ENCODE measurements at regions not wholly inside any gene's neighbourhood (a gene's known extent, or its start where the extent isn't known, plus 50 kb on each side); places are given as distances from the start of the nearest gene placed in this dataset.

DNA sequence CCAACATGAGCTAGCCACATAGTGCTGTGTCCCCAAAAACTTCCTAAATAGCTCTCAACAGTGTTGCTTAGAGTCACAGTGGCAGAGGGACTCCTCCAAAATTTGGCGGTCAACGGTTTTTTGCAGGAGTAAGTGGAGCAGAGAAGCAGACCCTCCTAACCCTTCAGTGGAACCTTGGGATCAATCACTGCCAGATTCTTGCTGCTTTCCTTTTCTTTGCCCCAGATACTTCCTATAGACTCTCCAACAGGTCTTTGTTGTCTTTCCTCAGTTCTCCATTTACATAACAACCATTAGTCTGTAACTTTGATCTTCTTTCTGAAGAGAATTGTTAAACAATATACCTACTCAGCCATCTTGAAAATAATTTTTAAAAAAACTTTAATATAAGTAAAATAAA, 556.1 kb downstream of the BRINP3 start:
- no peak for TF ChIP-seq CTCF (IDR thresholded peaks at IDR 0.05; ENCODE audit: low read depth, low read length)
- no peak for DNase-seq (ENCODE audit: extremely low read depth, low read depth)

- DNase-seq (ENCODE audit: extremely low read depth, low read depth), result no peak
- TF ChIP-seq CTCF (IDR thresholded peaks at IDR 0.05; ENCODE audit: low read depth, low read length), result no peak
Observed at GRCh38 chr1:189927641-189928040, 550.0 kb downstream of the BRINP3 start.

DNA sequence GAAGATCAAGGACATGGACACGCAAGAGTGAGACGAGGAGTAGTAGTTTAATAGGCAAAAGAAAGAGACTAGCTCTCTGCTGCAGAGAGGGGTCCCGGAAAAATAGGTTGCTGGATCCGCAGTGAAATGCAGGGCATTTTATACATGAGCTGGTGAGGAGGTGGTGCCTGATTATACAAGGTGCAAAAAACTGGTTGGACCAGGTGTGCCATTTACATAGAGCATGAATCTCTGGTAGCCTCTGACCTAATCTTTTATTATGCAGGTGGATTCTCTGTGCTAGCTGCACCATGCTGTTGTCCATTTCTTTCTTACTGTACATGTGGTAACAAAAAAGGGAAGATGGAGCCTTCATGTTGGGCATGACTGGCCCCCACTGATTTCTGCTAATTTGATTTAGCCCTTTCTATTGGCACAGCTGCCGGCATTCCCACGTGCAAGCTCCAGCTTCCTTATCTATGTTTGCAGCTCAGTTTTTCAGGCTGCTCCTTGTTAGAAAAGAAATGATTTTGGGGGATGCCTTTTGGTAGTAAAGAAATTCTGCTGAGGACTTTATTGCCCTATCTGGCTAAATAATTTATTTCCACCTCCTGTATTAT, 548.1 kb downstream of the BRINP3 start:
- no peak for DNase-seq (ENCODE audit: extremely low read depth, low read depth)
- TF ChIP-seq CTCF (IDR thresholded peaks at IDR 0.05; ENCODE audit: low read depth, low read length), result no peak

- no peak for TF ChIP-seq CTCF (IDR thresholded peaks at IDR 0.05; ENCODE audit: low read depth, low read length)
- DNase-seq (ENCODE audit: extremely low read depth, low read depth), result no peak
Observed at GRCh38 chr1:189936861-189937260, 540.8 kb downstream of the BRINP3 start.

DNA sequence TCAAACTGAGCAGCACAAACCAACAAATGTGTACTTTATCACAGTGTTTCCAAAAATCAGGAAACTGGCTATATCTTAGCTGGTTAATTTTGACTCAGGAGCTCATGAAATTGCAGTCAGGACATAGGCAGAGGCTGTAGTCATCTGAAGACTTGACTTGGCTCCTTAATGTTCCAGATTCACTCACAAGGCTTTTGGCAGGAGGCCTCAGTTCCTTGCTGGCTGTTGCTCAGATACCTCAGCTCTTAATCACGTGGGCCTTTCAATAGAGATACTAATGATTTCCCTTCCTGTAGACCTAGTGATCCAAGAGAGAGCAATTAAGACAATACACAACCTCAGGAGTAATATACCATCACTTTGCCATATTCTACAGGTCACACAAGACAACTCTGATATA, 537.7 kb downstream of the BRINP3 start:
- TF ChIP-seq CTCF (IDR thresholded peaks at IDR 0.05; ENCODE audit: low read depth, low read length), result no peak
- no peak for DNase-seq (ENCODE audit: extremely low read depth, low read depth)

DNA sequence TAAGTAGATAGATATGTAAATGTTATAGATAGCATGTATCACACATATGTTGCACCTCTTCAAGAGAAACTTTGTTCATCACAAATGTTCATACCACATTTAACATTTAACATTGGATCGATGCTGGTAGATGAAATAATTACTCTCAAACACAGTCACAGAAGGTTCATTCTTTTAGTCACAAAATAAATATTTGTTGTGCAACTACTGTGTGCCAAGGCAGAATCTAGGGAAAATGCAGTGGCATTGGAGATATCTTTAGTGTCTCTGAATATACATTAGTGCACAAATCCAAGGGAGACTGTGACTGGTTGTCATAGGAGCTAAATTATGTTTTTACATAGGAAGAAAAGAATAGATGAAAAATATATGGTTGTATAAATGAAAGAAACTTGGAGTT, 535.7 kb downstream of the BRINP3 start:
- TF ChIP-seq CTCF (IDR thresholded peaks at IDR 0.05; ENCODE audit: low read depth, low read length), result no peak
- no peak for DNase-seq (ENCODE audit: extremely low read depth, low read depth)

DNA sequence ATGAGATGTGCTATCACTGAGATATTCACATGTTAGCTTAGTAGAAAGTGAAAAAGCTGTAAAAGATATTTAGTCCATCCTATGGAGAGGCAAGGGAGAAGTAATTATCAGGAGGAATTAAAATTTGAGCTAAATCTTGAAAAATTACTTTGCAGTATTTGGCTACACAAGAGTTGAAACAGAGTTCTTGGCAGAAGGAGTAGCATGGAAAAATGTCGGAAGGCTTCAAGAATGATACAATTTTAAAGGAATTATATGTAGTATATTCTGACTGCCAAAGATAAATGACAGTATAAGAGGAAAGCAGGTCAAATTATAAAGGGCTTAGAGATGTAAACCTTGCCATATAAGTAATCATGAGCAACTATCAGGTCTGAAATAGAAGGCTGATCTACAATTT, 518.9 kb downstream of the BRINP3 start:
- DNase-seq (ENCODE audit: extremely low read depth, low read depth), result no peak
- no peak for TF ChIP-seq CTCF (IDR thresholded peaks at IDR 0.05; ENCODE audit: low read depth, low read length)
